ENCODE measurements at regions not wholly inside any gene's neighbourhood (a gene's known extent, or its start where the extent isn't known, plus 50 kb on each side); places are given as distances from the start of the nearest gene placed in this dataset.

- Histone ChIP-seq H3K4me3 (no peak overlapping the region), H3K79me2 (replicated peaks; ENCODE audit: insufficient read depth) (no peaks in the 10 kb centered on the region), H4K20me1 (replicated peaks; ENCODE audit: insufficient read depth) (no peaks in the 10 kb centered on the region), H3K4me1 (ENCODE audit: insufficient read depth) (no peaks in the 10 kb centered on the region), H3K4me2 (no peak overlapping the region), H3K27ac (ENCODE audit: low read depth) (no peak overlapping the region), H3K27me3 (ENCODE audit: insufficient read depth) (no peaks in the 10 kb centered on the region), H3F3A (replicated peaks; ENCODE audit: low read depth) (no peaks in the 10 kb centered on the region), H2AFZ (no peak overlapping the region; the same call in 1 of the 2 replicates), H3K36me3 (ENCODE audit: insufficient read depth) (no peaks in the 10 kb centered on the region), H3K9me2 (ENCODE audit: insufficient read depth) (peaks cover 4% of the 10 kb centered on the region; the same call in 1 of the 2 replicates)
- TF ChIP-seq STAT1 (IDR thresholded peaks at IDR 0.05; ENCODE audit: unreplicated experiment), result no peak
- TF ChIP-seq ZNF331 (CRISPR knock-in tag; IDR thresholded peaks at IDR 0.05; ENCODE audit: low read depth), result no peak
- TF ChIP-seq, protein P1, sequence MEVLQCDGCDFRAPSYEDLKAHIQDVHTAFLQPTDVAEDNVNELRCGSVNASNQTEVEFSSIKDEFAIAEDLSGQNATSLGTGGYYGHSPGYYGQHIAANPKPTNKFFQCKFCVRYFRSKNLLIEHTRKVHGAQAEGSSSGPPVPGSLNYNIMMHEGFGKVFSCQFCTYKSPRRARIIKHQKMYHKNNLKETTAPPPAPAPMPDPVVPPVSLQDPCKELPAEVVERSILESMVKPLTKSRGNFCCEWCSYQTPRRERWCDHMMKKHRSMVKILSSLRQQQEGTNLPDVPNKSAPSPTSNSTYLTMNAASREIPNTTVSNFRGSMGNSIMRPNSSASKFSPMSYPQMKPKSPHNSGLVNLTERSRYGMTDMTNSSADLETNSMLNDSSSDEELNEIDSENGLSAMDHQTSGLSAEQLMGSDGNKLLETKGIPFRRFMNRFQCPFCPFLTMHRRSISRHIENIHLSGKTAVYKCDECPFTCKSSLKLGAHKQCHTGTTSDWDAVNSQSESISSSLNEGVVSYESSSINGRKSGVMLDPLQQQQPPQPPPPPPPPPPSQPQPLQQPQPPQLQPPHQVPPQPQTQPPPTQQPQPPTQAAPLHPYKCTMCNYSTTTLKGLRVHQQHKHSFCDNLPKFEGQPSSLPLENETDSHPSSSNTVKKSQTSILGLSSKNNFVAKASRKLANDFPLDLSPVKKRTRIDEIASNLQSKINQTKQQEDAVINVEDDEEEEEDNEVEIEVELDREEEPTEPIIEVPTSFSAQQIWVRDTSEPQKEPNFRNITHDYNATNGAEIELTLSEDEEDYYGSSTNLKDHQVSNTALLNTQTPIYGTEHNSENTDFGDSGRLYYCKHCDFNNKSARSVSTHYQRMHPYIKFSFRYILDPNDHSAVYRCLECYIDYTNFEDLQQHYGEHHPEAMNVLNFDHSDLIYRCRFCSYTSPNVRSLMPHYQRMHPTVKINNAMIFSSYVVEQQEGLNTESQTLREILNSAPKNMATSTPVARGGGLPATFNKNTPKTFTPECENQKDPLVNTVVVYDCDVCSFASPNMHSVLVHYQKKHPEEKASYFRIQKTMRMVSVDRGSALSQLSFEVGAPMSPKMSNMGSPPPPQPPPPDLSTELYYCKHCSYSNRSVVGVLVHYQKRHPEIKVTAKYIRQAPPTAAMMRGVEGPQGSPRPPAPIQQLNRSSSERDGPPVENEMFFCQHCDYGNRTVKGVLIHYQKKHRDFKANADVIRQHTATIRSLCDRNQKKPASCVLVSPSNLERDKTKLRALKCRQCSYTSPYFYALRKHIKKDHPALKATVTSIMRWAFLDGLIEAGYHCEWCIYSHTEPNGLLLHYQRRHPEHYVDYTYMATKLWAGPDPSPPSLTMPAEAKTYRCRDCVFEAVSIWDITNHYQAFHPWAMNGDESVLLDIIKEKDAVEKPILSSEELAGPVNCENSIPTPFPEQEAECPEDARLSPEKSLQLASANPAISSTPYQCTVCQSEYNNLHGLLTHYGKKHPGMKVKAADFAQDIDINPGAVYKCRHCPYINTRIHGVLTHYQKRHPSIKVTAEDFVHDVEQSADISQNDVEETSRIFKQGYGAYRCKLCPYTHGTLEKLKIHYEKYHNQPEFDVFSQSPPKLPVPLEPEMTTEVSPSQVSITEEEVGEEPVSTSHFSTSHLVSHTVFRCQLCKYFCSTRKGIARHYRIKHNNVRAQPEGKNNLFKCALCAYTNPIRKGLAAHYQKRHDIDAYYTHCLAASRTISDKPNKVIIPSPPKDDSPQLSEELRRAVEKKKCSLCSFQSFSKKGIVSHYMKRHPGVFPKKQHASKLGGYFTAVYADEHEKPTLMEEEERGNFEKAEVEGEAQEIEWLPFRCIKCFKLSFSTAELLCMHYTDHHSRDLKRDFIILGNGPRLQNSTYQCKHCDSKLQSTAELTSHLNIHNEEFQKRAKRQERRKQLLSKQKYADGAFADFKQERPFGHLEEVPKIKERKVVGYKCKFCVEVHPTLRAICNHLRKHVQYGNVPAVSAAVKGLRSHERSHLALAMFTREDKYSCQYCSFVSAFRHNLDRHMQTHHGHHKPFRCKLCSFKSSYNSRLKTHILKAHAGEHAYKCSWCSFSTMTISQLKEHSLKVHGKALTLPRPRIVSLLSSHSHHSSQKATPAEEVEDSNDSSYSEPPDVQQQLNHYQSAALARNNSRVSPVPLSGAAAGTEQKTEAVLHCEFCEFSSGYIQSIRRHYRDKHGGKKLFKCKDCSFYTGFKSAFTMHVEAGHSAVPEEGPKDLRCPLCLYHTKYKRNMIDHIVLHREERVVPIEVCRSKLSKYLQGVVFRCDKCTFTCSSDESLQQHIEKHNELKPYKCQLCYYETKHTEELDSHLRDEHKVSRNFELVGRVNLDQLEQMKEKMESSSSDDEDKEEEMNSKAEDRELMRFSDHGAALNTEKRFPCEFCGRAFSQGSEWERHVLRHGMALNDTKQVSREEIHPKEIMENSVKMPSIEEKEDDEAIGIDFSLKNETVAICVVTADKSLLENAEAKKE (CRISPR knock-in tag; IDR thresholded peaks at IDR 0.05), result no peak
- no peak for TF ChIP-seq EZH2phosphoT487 (IDR thresholded peaks at IDR 0.05; ENCODE audit: unreplicated experiment)
- TF ChIP-seq ZNF114 (CRISPR knock-in tag; IDR thresholded peaks at IDR 0.05), result no peak
- no peak for TF ChIP-seq JUNB (IDR thresholded peaks at IDR 0.05; ENCODE audit: unreplicated experiment)
- no peak for TF ChIP-seq EZH2 (IDR thresholded peaks at IDR 0.05; ENCODE audit: low read depth, unreplicated experiment)
- TF ChIP-seq CREB1 (CRISPR knock-in tag; IDR thresholded peaks at IDR 0.05; ENCODE audit: low read depth), result no peak
- TF ChIP-seq REST (IDR thresholded peaks at IDR 0.05; ENCODE audit: unreplicated experiment), result no peak
- TF ChIP-seq ETS1 (IDR thresholded peaks at IDR 0.05), result no peak
- TF ChIP-seq CTCF (conservative IDR thresholded peaks at IDR 0.05; ENCODE audit: low read depth in 2 of 2), result no peak
- no peak for TF ChIP-seq NANOG (IDR thresholded peaks at IDR 0.05; ENCODE audit: borderline replicate concordance)
- TF ChIP-seq POLR2AphosphoS5 (IDR thresholded peaks at IDR 0.05; ENCODE audit: low read depth), result no peak
- Mint-ChIP-seq H3K9me3 (no peaks in the 10 kb centered on the region), H3K4me1 (no peaks in the 10 kb centered on the region), H3K27me3 (ENCODE audit: insufficient read depth, low read depth, poor library complexity) (no peaks in the 10 kb centered on the region), H3K4me3 (no peak overlapping the region), H3K36me3 (ENCODE audit: low read depth) (no peaks in the 10 kb centered on the region), H3K27ac (no peak overlapping the region)
- no peak for ATAC-seq
- no peak for DNase-seq (ENCODE audit: low spot score)
Measured at GRCh38 chr20:39480276-39481043, 518.3 kb downstream of the DHX35 start.
